Osteocyte (in vitro differentiated cells): ENCODE measurements at regions not wholly inside any gene's neighbourhood (a gene's known extent, or its start where the extent isn't known, plus 50 kb on each side); places are given as distances from the start of the nearest gene placed in this dataset.

ENCODE experiments used
- DNase-seq: peaks from one replicate; pipeline ENCODE4 v3.0.0; 2021; ENCODE audit warnings: mixed read lengths; ENCODE audit not compliant: unreplicated experiment; ENCODE audit errors: extremely low spot score
- H3K27ac Mint-ChIP-seq: one replicate; pipeline ENCODE4 v1.8.0; 2021; ENCODE audit warnings: mild to moderate bottlenecking, mixed read lengths; ENCODE audit not compliant: unreplicated experiment
- H3K27me3 Mint-ChIP-seq: one replicate; pipeline ENCODE4 v1.8.0; 2021; ENCODE audit warnings: mixed read lengths; ENCODE audit not compliant: unreplicated experiment
- H3K36me3 Mint-ChIP-seq: one replicate; pipeline ENCODE4 v1.8.0; 2021; ENCODE audit warnings: mixed read lengths; ENCODE audit not compliant: unreplicated experiment
- H3K4me1 Mint-ChIP-seq: one replicate; pipeline ENCODE4 v1.8.0; 2021; ENCODE audit warnings: mixed read lengths; ENCODE audit not compliant: unreplicated experiment
- H3K4me3 Mint-ChIP-seq: one replicate; pipeline ENCODE4 v1.8.0; 2021; ENCODE audit warnings: mild to moderate bottlenecking, moderate library complexity, mixed read lengths; ENCODE audit not compliant: unreplicated experiment
- H3K9me3 Mint-ChIP-seq: one replicate; pipeline ENCODE4 v1.8.0; 2021; ENCODE audit warnings: mixed read lengths; ENCODE audit not compliant: unreplicated experiment
- CTCF ChIP-seq: fragments of 200-600 bp; sonication (generic); IDR thresholded peaks from 2 replicates; pipeline ENCODE4 v1.5.0; 2021; ENCODE audit warnings: antibody characterized with exemption, mild to moderate bottlenecking, moderate library complexity

GRCh38 chr1:55584526-55585401 is 369.6 kb upstream of the USP24 start:
- no peaks in the 10 kb centered on the region for H3K36me3 Mint-ChIP-seq
- DNase-seq: no peak
- no peak overlapping the region for H3K4me3 Mint-ChIP-seq
- TF ChIP-seq CTCF: peak; percentile 54
- no peaks in the 10 kb centered on the region for H3K27me3 Mint-ChIP-seq
- peaks cover 74% of the 10 kb centered on the region for H3K4me1 Mint-ChIP-seq
- peak overlapping the region; percentile 83 for H3K27ac Mint-ChIP-seq
- no peaks in the 10 kb centered on the region for H3K9me3 Mint-ChIP-seq

- no peaks in the 10 kb centered on the region for H3K36me3 Mint-ChIP-seq
- H3K9me3 Mint-ChIP-seq: no peaks in the 10 kb centered on the region
- no peak for DNase-seq
- H3K27me3 Mint-ChIP-seq: no peaks in the 10 kb centered on the region
- H3K4me1 Mint-ChIP-seq: peaks cover 61% of the 10 kb centered on the region
- no peak overlapping the region for H3K27ac Mint-ChIP-seq
- TF ChIP-seq CTCF: no peak
- H3K4me3 Mint-ChIP-seq: no peak overlapping the region
Observed at GRCh38 chr1:55582084-55582483, 366.9 kb upstream of the USP24 start.

GRCh38 chr1:55580845-55581332 is 365.7 kb upstream of the USP24 start:
- H3K27ac Mint-ChIP-seq: peak overlapping the region; percentile 63
- no peaks in the 10 kb centered on the region for H3K27me3 Mint-ChIP-seq
- H3K36me3 Mint-ChIP-seq: no peaks in the 10 kb centered on the region
- no peak for DNase-seq
- peaks cover 55% of the 10 kb centered on the region for H3K4me1 Mint-ChIP-seq
- no peak overlapping the region for H3K4me3 Mint-ChIP-seq
- no peak for TF ChIP-seq CTCF
- H3K9me3 Mint-ChIP-seq: no peaks in the 10 kb centered on the region

- peaks cover 41% of the 10 kb centered on the region for H3K4me1 Mint-ChIP-seq
- no peaks in the 10 kb centered on the region for H3K36me3 Mint-ChIP-seq
- DNase-seq: no peak
- H3K9me3 Mint-ChIP-seq: no peaks in the 10 kb centered on the region
- H3K27ac Mint-ChIP-seq: peak overlapping the region; percentile 64
- no peak overlapping the region for H3K4me3 Mint-ChIP-seq
- H3K27me3 Mint-ChIP-seq: no peaks in the 10 kb centered on the region
- TF ChIP-seq CTCF: no peak
Observed at GRCh38 chr1:55579332-55580001, 364.3 kb upstream of the USP24 start.

- DNase-seq: no peak
- Mint-ChIP-seq H3K4me3 (no peak overlapping the region), H3K36me3 (no peaks in the 10 kb centered on the region), H3K4me1 (peaks cover 35% of the 10 kb centered on the region), H3K27ac (no peak overlapping the region), H3K9me3 (no peaks in the 10 kb centered on the region), H3K27me3 (no peaks in the 10 kb centered on the region)
- TF ChIP-seq CTCF: no peak
Observed at GRCh38 chr1:55578646-55579045, 363.5 kb upstream of the USP24 start.
